Mesodermal cell (in vitro differentiated cells): ENCODE measurements at regions not wholly inside any gene's neighbourhood (a gene's known extent, or its start where the extent isn't known, plus 50 kb on each side); places are given as distances from the start of the nearest gene placed in this dataset.
"Not testable (repeated sequence)": the region's sequence is repeated elsewhere in the genome, so short reads cannot be mapped to it uniquely, and the experiment has no call there.

Experiments
- H3K27ac ChIP-seq: 2 replicates; pipeline ENCODE4 v1.7.0; 2013; ENCODE audit warnings: mild to moderate bottlenecking, low read depth, low read length, moderate library complexity; ENCODE audit not compliant: severe bottlenecking
- H3K36me3 ChIP-seq: 2 replicates; pipeline ENCODE4 v1.7.1; 2013; ENCODE audit warnings: mild to moderate bottlenecking, low read length, moderate library complexity; ENCODE audit not compliant: control insufficient read depth, insufficient read depth
- H3K4me1 ChIP-seq: one replicate; pipeline ENCODE4 v1.7.1; 2013; ENCODE audit warnings: mild to moderate bottlenecking, low read length; ENCODE audit not compliant: insufficient read depth, control insufficient read depth, poor library complexity, severe bottlenecking
- H3K4me3 ChIP-seq: 2 replicates; pipeline ENCODE4 v1.7.0; 2013; ENCODE audit warnings: low read length, control low read depth, mild to moderate bottlenecking; ENCODE audit not compliant: insufficient read depth, poor library complexity, severe bottlenecking; ENCODE audit errors: extremely low read depth
- H3K9me3 ChIP-seq: 2 replicates; pipeline ENCODE4 v1.7.1; 2013; ENCODE audit warnings: mild to moderate bottlenecking, low read length, moderate library complexity; ENCODE audit not compliant: control insufficient read depth
- WGBS, 2 experiments: methylation state at CpG; one replicate each; pipeline ENCODE4 v1.1.5; 2013; ENCODE audit warnings: missing lambda C conversion rate in 2 of 2; ENCODE audit not compliant: insufficient coverage in 2 of 2; 5-methylcytosine and 5-hydroxymethylcytosine counted together

GRCh38 chr3:67142432-67142831 lies 144.3 kb downstream of the KBTBD8 start:
- H3K4me1 ChIP-seq, result no peaks in the 10 kb centered on the region
- H3K4me3 ChIP-seq, result no peak overlapping the region
- no peak overlapping the region for H3K27ac ChIP-seq
- H3K9me3 ChIP-seq, result no peaks in the 10 kb centered on the region
- 90 to 93% methylated on average over 7 to 8 of the region's 8 CpGs for WGBS, 2 experiments
- H3K36me3 ChIP-seq, result no peaks in the 10 kb centered on the region

- H3K9me3 ChIP-seq, result no peaks in the 10 kb centered on the region
- H3K4me3 ChIP-seq, result no peak overlapping the region
- H3K36me3 ChIP-seq, result no peaks in the 10 kb centered on the region
- no peak overlapping the region for H3K27ac ChIP-seq
- WGBS, 2 experiments, result no CpG with 5 or more reads among the region's 2 CpGs
- H3K4me1 ChIP-seq, result no peaks in the 10 kb centered on the region
Observed at GRCh38 chr3:67145738-67146137, 147.6 kb downstream of the KBTBD8 start.

- H3K4me1 ChIP-seq, result no peaks in the 10 kb centered on the region
- no peaks in the 10 kb centered on the region for H3K9me3 ChIP-seq
- H3K4me3 ChIP-seq, result no peak overlapping the region
- no peak overlapping the region for H3K27ac ChIP-seq
- 66 to 70% methylated on average over 6 to 7 of the region's 8 CpGs for WGBS, 2 experiments
- H3K36me3 ChIP-seq, result no peaks in the 10 kb centered on the region
Observed at GRCh38 chr3:67154429-67154828, 156.3 kb downstream of the KBTBD8 start.

GRCh38 chr3:67167481-67167880 lies 169.4 kb downstream of the KBTBD8 start:
- peaks cover 2% of the 10 kb centered on the region for H3K4me1 ChIP-seq
- no peaks in the 10 kb centered on the region for H3K9me3 ChIP-seq
- H3K36me3 ChIP-seq, result no peaks in the 10 kb centered on the region
- H3K27ac ChIP-seq, result no peak overlapping the region
- H3K4me3 ChIP-seq, result no peak overlapping the region
- WGBS, 2 experiments, result 80% methylated on average over 1 of the region's 3 CpGs; no CpG with 5 or more reads in 1 of the 2 experiments

- Histone ChIP-seq H3K36me3 (no peaks in the 10 kb centered on the region), H3K4me1 (peaks cover 2% of the 10 kb centered on the region), H3K4me3 (no peak overlapping the region), H3K9me3 (no peaks in the 10 kb centered on the region), H3K27ac (no peak overlapping the region)
- 91 to 93% methylated on average over 2 of the region's 2 CpGs for WGBS, 2 experiments
Observed at GRCh38 chr3:67171841-67172240, 173.7 kb downstream of the KBTBD8 start.

GRCh38 chr3:67173130-67173529 lies 175.0 kb downstream of the KBTBD8 start:
- H3K36me3 ChIP-seq, H3K4me3 ChIP-seq, H3K9me3 ChIP-seq, H3K27ac ChIP-seq, H3K4me1 ChIP-seq: not testable (repeated sequence)
- WGBS, 2 experiments, result no CpG with 5 or more reads among the region's 3 CpGs

GRCh38 chr3:67176396-67176795 lies 178.3 kb downstream of the KBTBD8 start:
- Histone ChIP-seq H3K27ac (no peak overlapping the region), H3K9me3 (no peaks in the 10 kb centered on the region), H3K4me3 (no peak overlapping the region), H3K4me1 (no peaks in the 10 kb centered on the region), H3K36me3 (no peaks in the 10 kb centered on the region)
- no CpG with 5 or more reads among the region's 2 CpGs for WGBS, 2 experiments

- H3K36me3 ChIP-seq, result no peaks in the 10 kb centered on the region
- no peaks in the 10 kb centered on the region for H3K9me3 ChIP-seq
- 83 to 92% methylated on average over 4 to 7 of the region's 8 CpGs for WGBS, 2 experiments
- no peaks in the 10 kb centered on the region for H3K4me1 ChIP-seq
- no peak overlapping the region for H3K27ac ChIP-seq
- H3K4me3 ChIP-seq, result no peak overlapping the region
Observed at GRCh38 chr3:67192466-67192865, 194.4 kb downstream of the KBTBD8 start.

- WGBS, 2 experiments, result 94 to 100% methylated on average over 3 to 4 of the region's 9 CpGs
- no peaks in the 10 kb centered on the region for H3K36me3 ChIP-seq
- H3K27ac ChIP-seq, result no peak overlapping the region
- no peak overlapping the region for H3K4me3 ChIP-seq
- no peaks in the 10 kb centered on the region for H3K4me1 ChIP-seq
- H3K9me3 ChIP-seq, result no peaks in the 10 kb centered on the region
Observed at GRCh38 chr3:67196677-67197076, 198.6 kb downstream of the KBTBD8 start.

GRCh38 chr3:67198374-67198773 lies 200.3 kb downstream of the KBTBD8 start:
- H3K4me3 ChIP-seq, result no peak overlapping the region
- no peak overlapping the region for H3K27ac ChIP-seq
- 71% methylated on average over 1 of the region's 1 CpG; no CpG with 5 or more reads in 1 of the 2 experiments for WGBS, 2 experiments
- no peaks in the 10 kb centered on the region for H3K9me3 ChIP-seq
- no peaks in the 10 kb centered on the region for H3K36me3 ChIP-seq
- no peaks in the 10 kb centered on the region for H3K4me1 ChIP-seq

GRCh38 chr3:67200618-67201017 lies 202.5 kb downstream of the KBTBD8 start:
- H3K4me1 ChIP-seq, result no peaks in the 10 kb centered on the region
- no peaks in the 10 kb centered on the region for H3K36me3 ChIP-seq
- H3K9me3 ChIP-seq, result no peaks in the 10 kb centered on the region
- no peak overlapping the region for H3K4me3 ChIP-seq
- H3K27ac ChIP-seq, result no peak overlapping the region
